Prostate gland (tissue), 2 donors: ENCODE measurements at regions not wholly inside any gene's neighbourhood (a gene's known extent, or its start where the extent isn't known, plus 50 kb on each side); places are given as distances from the start of the nearest gene placed in this dataset.

Experiments
- POLR2A ChIP-seq: fragments of 450-650 bp; IDR thresholded peaks from one replicate; pipeline ENCODE4 v1.6.1; 2016; ENCODE audit warnings: antibody characterized with exemption, mild to moderate bottlenecking
- TF ChIP-seq, protein P1 (sequence below), 4 experiments: fragments of 200-600 bp in 2 of 4; fragments of 450-650 bp in 2 of 4; sonication (generic) in 2 of 4; IDR thresholded peaks; 1 replicate in 3 of 4; 2 replicates in 1 of 4; pipeline ENCODE4 v1.5.1; 2016 to 2019; ENCODE audit warnings: antibody characterized with exemption in 4 of 4, mild to moderate bottlenecking in 2 of 4, moderate library complexity in 2 of 4

DNA sequence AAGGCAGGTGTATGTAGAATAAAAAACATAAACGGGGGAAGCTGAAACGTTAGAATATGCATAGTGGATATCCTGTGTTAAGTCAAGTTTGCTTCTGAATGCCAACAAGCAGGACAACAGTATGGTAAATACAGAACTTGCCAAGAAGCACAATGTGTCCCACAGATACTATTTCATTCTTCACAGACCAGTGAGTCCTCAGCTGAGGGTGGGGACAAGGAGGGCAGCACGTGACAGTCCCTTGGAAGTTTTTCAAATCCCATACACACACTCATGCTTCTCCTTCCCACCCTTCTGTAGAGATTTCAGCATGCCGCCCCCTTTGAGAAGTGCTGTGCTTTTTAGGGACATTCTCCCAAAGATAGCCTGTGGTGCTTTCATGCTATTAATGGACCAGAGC, 268.5 kb upstream of the ECI2 start:
- TF ChIP-seq POLR2A, result no peak
- TF ChIP-seq, protein P1, sequence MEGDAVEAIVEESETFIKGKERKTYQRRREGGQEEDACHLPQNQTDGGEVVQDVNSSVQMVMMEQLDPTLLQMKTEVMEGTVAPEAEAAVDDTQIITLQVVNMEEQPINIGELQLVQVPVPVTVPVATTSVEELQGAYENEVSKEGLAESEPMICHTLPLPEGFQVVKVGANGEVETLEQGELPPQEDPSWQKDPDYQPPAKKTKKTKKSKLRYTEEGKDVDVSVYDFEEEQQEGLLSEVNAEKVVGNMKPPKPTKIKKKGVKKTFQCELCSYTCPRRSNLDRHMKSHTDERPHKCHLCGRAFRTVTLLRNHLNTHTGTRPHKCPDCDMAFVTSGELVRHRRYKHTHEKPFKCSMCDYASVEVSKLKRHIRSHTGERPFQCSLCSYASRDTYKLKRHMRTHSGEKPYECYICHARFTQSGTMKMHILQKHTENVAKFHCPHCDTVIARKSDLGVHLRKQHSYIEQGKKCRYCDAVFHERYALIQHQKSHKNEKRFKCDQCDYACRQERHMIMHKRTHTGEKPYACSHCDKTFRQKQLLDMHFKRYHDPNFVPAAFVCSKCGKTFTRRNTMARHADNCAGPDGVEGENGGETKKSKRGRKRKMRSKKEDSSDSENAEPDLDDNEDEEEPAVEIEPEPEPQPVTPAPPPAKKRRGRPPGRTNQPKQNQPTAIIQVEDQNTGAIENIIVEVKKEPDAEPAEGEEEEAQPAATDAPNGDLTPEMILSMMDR (IDR thresholded peaks at IDR 0.05), result no peak
